ENCODE measurements at regions not wholly inside any gene's neighbourhood (a gene's known extent, or its start where the extent isn't known, plus 50 kb on each side); places are given as distances from the start of the nearest gene placed in this dataset.

DNA sequence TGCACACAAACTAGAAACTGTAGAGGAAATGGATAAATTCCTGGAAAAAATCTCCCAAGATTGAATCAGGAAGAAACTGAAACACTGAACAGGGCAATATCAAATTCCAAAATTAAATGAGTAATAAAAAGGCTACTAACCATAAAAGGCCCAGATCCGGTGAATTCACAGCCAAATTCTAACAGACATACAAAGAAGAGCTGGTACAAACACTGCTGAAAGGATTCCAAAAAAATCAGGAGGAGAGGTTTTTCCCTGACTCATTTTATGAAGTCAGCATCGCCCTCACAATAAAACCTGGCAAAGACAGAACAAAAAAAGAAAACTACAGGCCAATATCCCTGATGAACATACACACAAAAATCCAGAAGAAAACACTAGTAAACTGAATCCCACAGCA, 462.4 kb upstream of the THBS1 start:
- DNase-seq (ENCODE audit: low read depth in 2 of 2): no peak

GRCh38 chr15:39124155-39124552, 456.7 kb upstream of the THBS1 start:
- DNase-seq (ENCODE audit: low read depth in 2 of 2): no peak

DNA sequence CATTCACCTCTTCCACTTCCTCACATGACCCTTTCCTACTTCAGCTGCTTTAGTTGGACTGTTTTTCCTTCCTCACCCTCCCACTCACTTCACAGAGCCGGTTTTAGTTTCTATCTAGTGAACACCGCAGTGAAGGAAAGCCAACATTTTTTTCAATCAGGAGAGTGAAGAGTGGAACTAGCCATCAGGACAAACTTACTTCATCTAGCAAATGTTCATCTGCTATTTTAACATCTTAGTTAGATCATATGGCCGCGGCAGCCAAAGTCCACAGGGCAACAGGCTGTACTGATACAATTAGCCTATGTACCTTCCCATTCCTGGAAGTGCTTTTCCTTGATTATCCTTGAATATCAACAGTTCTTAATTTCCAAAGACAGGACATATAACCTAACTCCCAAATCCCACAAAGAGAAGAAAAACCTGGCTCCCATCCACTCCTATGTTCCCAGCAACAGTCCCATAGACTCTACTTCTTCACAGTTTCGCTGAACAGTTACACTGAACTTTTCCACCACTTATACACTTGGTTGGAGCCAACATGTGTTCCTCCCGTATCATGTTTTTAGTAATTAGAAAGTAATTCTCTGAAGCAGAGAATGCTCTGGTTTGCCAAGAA, 456.2 kb upstream of the THBS1 start:
- no peak for DNase-seq (ENCODE audit: low read depth in 2 of 2)

- no peak for DNase-seq (ENCODE audit: low read depth in 2 of 2)
These were observed 455.7 kb upstream of the THBS1 start for GRCh38 chr15:39125226-39125625.

DNA sequence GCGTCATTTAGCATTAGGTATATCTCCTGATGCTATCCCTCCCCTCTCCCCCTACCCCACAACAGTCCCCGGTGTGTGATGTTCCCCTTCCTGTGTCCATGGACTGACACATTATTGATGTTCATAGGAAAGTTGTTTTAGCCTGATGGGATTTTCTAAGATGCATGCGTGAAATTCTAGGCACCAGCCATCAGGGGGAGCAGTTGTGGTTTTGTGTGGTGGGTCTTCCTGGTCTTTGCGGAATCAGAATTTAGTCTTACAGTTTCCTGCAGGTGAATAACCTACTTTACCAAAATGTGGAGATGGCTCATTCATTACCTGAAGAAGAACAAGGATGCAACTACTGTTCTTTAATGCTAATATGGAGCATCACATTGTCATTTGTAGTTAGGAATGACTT, 455.0 kb upstream of the THBS1 start:
- DNase-seq (ENCODE audit: low read depth in 2 of 2): peak in 1 of 2 experiments; percentile 14

DNA sequence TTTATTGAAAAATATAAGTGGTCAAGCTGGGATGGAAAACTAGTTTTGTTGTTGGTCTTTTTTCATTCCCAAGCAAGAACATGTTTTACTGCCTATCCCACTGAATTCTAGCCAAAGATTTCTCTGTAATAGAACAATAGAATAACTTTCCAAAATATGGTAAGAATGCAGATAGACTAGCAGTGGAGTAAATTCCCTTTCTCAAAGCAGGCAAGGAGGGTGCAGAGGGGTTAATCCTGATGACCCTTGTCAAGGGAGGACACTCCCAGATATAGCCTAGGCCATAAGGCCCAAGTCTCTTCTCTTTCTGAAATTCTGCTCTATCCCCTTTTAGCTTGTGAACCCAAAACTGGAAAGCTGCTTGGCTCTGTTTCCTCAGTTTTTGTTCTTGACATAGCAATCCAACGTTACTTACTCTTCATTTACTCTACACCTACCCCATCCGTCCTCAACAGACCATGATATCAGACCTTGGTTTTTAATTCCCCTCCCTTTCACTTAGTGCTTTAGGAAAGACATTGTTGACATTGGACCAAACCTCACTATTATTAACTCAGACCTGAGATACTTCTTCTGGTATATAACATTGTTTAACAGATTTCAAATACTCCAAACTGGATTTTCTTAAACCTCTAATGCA, 453.6 kb upstream of the THBS1 start:
- DNase-seq (ENCODE audit: low read depth in 2 of 2): no peak

- DNase-seq (ENCODE audit: low read depth in 2 of 2): no peak
These were observed 452.8 kb upstream of the THBS1 start for GRCh38 chr15:39127925-39128617.

DNA sequence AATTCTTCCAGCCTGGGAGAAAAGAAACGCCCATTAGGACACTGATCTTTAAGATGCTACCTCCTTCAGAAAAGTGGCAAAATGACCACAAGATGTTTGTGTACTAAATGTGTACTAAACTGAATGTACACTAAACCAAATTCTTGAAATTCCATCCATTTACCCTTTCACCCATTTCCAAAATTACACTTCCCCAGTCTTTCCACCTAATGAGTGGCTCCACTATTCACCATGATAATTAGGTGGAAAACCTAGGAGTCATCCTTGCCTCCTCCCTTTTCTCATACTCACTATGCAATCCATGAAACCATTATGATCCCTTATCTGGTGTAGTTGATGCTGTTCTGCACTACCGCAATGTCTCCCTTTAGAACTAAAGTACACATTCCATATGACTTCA, 452.1 kb upstream of the THBS1 start:
- no peak for DNase-seq (ENCODE audit: low read depth in 2 of 2)

DNA sequence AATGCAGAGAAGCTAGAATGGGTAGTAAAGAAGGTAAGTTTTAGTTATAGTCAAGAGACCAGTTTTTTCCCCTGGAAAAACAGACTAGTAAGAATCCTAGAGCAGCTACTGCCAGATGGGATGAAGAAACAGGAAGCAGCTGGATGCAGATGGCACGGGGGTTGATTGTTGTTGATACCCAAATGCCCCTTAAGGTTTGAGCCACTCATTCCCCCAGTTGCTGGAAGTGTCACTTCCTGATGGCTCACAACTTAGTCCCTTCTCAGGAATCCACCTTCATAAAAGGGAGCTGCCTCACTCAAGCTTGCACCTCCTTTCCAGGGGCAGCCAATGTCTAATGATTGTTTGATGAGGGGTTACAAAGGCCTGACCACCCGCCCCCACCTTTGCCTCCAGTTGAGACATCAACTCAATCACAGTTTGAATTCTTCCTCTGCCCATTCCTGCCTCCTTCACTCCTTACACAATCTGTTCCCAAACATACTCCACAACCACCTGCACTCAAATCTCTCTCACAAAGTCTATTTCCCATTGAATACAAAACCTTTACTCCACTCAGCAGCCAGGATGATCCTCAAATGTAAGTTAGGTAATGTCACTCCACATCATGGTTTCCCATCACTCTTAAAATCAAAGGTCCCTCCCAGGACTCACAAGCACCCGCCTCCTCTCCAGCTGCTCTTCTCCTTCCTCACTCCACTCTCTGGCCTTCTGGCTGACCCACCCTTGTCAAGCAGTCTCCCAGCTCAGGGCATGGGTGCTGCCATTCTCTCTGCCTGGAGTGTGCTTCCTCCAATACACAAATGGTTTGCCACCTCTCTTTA, 450.1 kb upstream of the THBS1 start:
- no peak for DNase-seq (ENCODE audit: low read depth in 2 of 2)

- DNase-seq (ENCODE audit: low read depth in 2 of 2): no peak
These were observed 449.3 kb upstream of the THBS1 start for GRCh38 chr15:39131609-39132008.

DNA sequence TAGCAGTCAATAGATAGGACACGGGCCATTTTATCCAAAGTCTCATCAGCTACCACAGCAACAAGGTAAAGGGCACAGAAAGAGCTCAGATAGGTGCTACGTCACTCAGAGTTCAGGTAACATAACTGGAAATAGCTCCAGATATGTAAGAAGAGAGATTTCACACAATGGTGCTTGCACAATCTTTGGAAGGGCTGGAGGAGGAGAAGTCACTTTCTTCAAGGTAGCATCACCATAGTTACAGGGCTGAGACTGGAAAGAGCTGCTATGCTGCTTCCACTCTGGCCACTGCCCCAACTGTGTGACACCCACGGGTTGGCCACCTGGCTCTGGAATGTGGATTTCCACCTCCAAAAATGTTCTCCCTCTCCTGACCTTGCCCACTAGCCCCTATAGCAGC, 448.8 kb upstream of the THBS1 start:
- no peak for DNase-seq (ENCODE audit: low read depth in 2 of 2)

GRCh38 chr15:39132954-39133600, 447.8 kb upstream of the THBS1 start:
- no peak for DNase-seq (ENCODE audit: low read depth in 2 of 2)

DNA sequence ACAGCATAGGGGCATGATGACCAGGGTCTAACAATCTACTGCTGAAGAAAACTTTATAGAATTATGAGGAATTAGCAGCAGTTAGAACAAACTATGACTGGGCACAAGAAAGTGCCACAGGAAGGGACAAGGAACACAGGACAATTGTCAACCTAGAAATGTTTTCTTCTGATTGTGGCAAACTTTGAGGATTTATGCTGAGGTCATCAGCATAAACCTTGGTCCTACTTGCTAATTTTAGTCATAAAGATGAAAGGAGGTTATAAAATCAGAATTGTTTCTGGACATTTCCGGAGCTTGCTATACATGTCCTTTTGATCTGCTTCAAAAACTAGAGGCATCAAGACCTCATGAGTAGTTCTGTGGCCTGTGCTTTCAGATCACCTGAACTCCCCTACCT, 446.6 kb upstream of the THBS1 start:
- DNase-seq (ENCODE audit: low read depth in 2 of 2): no peak

DNA sequence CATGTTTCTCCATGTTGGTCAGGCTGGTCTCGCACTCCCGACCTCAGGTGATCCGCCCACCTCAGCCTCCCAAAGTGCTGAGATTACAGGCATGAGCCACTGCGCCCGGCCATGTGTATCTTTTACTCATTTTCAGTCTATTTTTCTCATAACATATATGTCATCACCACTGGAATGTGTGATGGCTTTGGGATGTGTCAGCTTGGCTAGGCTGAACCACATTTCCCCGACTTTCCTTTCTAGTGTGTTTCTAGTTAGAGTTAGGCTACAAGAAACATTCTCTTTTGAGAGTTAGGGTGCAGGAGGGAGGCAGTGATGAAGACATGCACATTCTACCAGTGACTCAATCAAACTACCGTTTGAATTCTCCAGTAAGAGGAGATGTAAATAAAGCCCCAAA, 444.9 kb upstream of the THBS1 start:
- no peak for DNase-seq (ENCODE audit: low read depth in 2 of 2)

- DNase-seq (ENCODE audit: low read depth in 2 of 2): no peak
These were observed 441.3 kb upstream of the THBS1 start for GRCh38 chr15:39139431-39140059.

DNA sequence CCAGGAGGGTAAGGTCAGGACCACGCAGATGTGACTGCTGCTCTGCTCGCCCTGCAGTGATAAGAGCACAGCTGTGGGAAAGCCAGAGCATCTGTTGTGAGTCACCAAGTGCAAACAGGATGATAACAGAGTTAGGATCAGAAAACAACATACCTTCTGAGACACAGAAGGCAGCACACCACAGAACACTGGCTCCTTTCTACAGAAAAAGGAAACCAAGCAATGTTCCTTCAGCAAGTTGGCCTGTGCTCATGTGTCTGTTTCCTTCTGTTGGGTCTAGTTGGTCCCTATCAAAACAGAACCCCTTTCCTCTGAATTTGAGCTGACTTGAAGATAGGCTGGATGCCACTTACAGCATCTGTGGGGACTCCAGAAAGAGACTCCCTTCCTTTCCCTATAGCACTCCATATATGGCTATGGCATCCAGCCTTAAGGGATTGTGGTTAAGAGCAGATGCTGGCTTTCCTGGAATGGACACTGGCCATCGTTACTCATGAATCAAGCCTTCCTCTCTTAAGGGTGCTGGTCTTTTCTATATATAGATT, 440.7 kb upstream of the THBS1 start:
- no peak for DNase-seq (ENCODE audit: low read depth in 2 of 2)

GRCh38 chr15:39142500-39142899, 438.4 kb upstream of the THBS1 start:
- DNase-seq (ENCODE audit: low read depth in 2 of 2): no peak

DNA sequence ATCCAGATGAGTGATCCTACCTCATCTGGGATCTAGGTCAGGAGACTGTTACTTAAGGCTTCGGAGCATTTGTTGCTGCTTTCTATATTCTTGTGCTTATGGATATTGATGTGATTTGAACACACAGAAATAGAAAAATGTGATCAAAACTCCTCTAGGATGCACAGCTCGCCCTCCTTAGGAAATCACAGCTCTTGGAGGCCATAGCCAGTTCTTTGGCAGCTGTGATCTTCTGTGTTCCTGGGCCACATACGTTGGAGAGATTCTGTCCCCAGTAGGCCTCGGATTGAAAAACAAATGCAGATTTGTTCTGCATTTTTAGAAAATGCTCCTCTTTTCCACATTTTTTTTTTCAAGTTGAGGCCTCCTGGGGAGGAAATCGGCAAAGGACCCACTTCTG, 437.4 kb upstream of the THBS1 start:
- DNase-seq (ENCODE audit: low read depth in 2 of 2): no peak

DNA sequence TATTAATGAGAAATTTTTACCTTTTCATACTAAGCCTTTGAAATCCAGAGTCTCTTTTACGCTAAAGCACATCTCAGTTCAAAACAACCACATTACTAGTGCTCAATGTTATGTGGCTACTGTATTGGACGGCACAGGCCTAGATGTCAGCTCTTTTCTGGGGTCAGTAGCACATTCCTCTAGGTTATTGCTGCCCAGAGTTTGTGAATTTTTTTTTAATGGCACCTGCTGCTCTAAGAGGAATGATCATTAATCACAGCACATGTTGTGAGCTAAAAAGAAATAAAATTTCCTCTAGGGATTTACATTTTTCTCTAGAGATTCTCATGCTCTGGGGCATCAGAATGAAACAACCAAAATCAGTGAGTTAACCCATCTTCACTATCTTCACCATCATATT, 436.8 kb upstream of the THBS1 start:
- DNase-seq (ENCODE audit: low read depth in 2 of 2): no peak

DNA sequence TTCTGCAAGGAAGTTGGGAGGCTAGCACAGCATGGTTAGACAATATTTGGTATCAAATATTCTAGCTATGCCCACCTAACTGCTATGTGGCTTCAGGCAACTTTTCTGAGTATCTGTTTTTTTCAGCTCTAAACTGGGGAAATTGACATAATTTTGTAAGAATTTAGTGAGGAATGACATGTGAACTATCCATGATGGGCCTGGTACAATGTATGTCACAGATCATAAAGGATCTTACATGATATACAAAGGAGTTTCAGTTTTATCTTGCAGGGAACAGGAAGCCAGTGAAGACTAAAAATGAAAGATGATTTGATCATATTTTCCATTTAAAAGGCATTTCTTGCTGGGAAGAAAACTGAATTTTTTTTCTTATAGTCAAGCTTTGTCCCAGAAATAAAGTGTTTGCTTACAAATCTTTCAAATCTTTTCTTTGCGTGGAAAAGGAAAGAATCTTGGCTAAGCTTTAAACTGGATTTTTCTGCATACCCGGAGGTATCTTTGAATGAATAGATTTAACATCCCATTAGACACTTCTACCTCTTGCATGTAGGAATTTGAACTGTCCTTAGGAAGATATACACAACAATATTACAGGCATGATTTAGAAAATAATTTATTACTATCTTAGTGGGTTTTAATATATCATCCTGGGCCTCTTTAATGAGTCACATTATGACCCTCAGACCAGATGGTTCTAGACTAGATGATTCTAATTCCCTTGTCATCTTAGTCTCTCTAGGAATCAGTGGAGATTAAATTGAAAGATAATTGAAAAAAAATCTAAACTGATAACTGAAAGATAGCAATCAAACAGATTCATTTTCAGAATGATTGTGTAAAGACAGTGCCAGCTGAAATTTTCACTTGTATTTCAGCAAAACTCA, 436.0 kb upstream of the THBS1 start:
- no peak for DNase-seq (ENCODE audit: low read depth in 2 of 2)
